Endothelial cell of umbilical vein (primary cell): ENCODE measurements at regions not wholly inside any gene's neighbourhood (a gene's known extent, or its start where the extent isn't known, plus 50 kb on each side); places are given as distances from the start of the nearest gene placed in this dataset.

Experiments
- BruUV-seq: library from RNA; stranded (reverse); fragments of 400-500 nt; replicated peaks from 2 replicates; lab custom pipeline; 2021; lab: Mats Ljungman, UMichigan
- CTCF ChIA-PET: fragments of 300-600, 350-600 bp; sonication (Branson Sonifier 250); formaldehyde crosslinking; loops from one replicate; lab custom pipeline; 2021; ENCODE audit warnings: antibody characterized with exemption, inconsistent platforms; lab: Charles Lee
- POLR2A ChIA-PET: fragments of 300-600, 350-600 bp; sonication (Branson Sonifier 250); formaldehyde crosslinking; loops from one replicate; lab custom pipeline; 2021; ENCODE audit warnings: antibody characterized with exemption, inconsistent platforms; lab: Charles Lee
- DNase-seq: peaks from one replicate; pipeline ENCODE4 v3.0.0-alpha.2; 2011; ENCODE audit warnings: low read depth, low spot score
- FAIRE-seq: peaks from 2 replicates; lab custom pipeline; 2011; peaks lifted over from hg19 to GRCh38; lab: Jason Lieb, UNC
- H2AFZ ChIP-seq: 2 replicates; pipeline ENCODE4 v1.6.0; 2012; ENCODE audit warnings: low read depth, low read length, control low read depth, inconsistent platforms
- H3K27ac ChIP-seq: 2 replicates; pipeline ENCODE4 v1.5.1; 2011; ENCODE audit warnings: low read depth, mild to moderate bottlenecking, control low read depth, low read length, moderate library complexity; ENCODE audit not compliant: insufficient read depth
- H3K27me3 ChIP-seq, 2 experiments: 2 replicates each; pipeline versions ENCODE4 v1.6.0 to v1.6.1; 2011; ENCODE audit warnings: low read length in 2 of 2, mixed read lengths in 1 of 2; ENCODE audit not compliant: control insufficient read depth in 2 of 2, insufficient read depth in 2 of 2
- H3K36me3 ChIP-seq, 2 experiments: 2 replicates in 1 of 2; 3 replicates in 1 of 2; pipeline ENCODE4 v1.5.1; 2011; ENCODE audit warnings: low read length in 2 of 2, mild to moderate bottlenecking in 1 of 2, moderate library complexity in 1 of 2; ENCODE audit not compliant: control insufficient read depth in 2 of 2, insufficient read depth in 2 of 2; ENCODE audit errors: extremely low read depth in 1 of 2
- H3K4me1 ChIP-seq: 3 replicates; pipeline ENCODE4 v1.5.1; 2011; ENCODE audit warnings: mild to moderate bottlenecking, low read length; ENCODE audit not compliant: control insufficient read depth, insufficient read depth; ENCODE audit errors: extremely low read depth
- H3K4me2 ChIP-seq: 2 replicates; pipeline ENCODE4 v1.6.1; 2011; ENCODE audit warnings: low read length, control low read depth, mixed read lengths; ENCODE audit not compliant: insufficient read depth
- H3K4me3 ChIP-seq, 3 experiments: fragments of 200-600 bp in 1 of 3; sonication (generic), shearing (Covaris generic) in 1 of 3; replicated peaks in 1 of 3; 2 replicates each; pipeline ENCODE4 v1.5.1; 2011 to 2016; ENCODE audit warnings: control low read depth in 3 of 3, low read length in 3 of 3, mild to moderate bottlenecking in 2 of 3, inconsistent platforms in 1 of 3, low read depth in 1 of 3, moderate library complexity in 1 of 3; ENCODE audit not compliant: insufficient read depth in 1 of 3
- H3K79me2 ChIP-seq: 2 replicates; pipeline ENCODE4 v1.6.0; 2012; ENCODE audit warnings: low read length, inconsistent platforms; ENCODE audit not compliant: control insufficient read depth, insufficient read depth
- H3K9ac ChIP-seq: replicated peaks from 2 replicates; pipeline ENCODE3; 2011; ENCODE audit warnings: low read length, control low read depth; ENCODE audit not compliant: insufficient read depth; ENCODE audit errors: extremely low read depth
- H3K9me1 ChIP-seq: replicated peaks from 3 replicates; pipeline ENCODE4 v1.6.0; 2011; ENCODE audit warnings: mild to moderate bottlenecking, low read length; ENCODE audit not compliant: control insufficient read depth, insufficient read depth; ENCODE audit errors: extremely low read depth
- H3K9me3 ChIP-seq: replicated peaks from 2 replicates; pipeline ENCODE4 v1.5.1; 2012; ENCODE audit warnings: low read length, inconsistent platforms; ENCODE audit not compliant: control insufficient read depth, insufficient read depth
- H4K20me1 ChIP-seq: replicated peaks from 2 replicates; pipeline ENCODE3; 2011; ENCODE audit warnings: mild to moderate bottlenecking, low read length; ENCODE audit not compliant: control insufficient read depth, insufficient read depth; ENCODE audit errors: extremely low read depth
- EZH2 ChIP-seq: IDR thresholded peaks from 2 replicates; pipeline ENCODE4 v1.6.1; 2012; ENCODE audit warnings: borderline replicate concordance, low read depth, mild to moderate bottlenecking, moderate library complexity, low read length, inconsistent platforms; ENCODE audit not compliant: severe bottlenecking
- FOS ChIP-seq: IDR thresholded peaks from 2 replicates; pipeline ENCODE4 v1.6.1; 2011; ENCODE audit warnings: mild to moderate bottlenecking, low read length, moderate library complexity, borderline replicate concordance; ENCODE audit not compliant: insufficient read depth
- GATA2 ChIP-seq: IDR thresholded peaks from 2 replicates; pipeline ENCODE4 v1.7.0; 2011; ENCODE audit warnings: low read depth, mild to moderate bottlenecking, moderate library complexity, mixed read lengths, low read length; ENCODE audit not compliant: insufficient read length, insufficient read depth
- JUN ChIP-seq: IDR thresholded peaks from 2 replicates; pipeline ENCODE4 v1.6.1; 2011; ENCODE audit warnings: borderline replicate concordance, low read depth; ENCODE audit not compliant: insufficient read length, insufficient read depth
- MYC ChIP-seq: IDR thresholded peaks from one replicate; pipeline ENCODE4 v1.6.1; 2011; ENCODE audit warnings: mild to moderate bottlenecking, low read depth, low read length
- POLR2A ChIP-seq: IDR thresholded peaks from 2 replicates; pipeline ENCODE4 v1.6.1; 2012; ENCODE audit warnings: low read depth, mild to moderate bottlenecking, control low read depth, low read length
- POLR2AphosphoS5 ChIP-seq: IDR thresholded peaks from 2 replicates; pipeline ENCODE4 v1.6.1; 2012; ENCODE audit warnings: low read depth, mild to moderate bottlenecking, control low read depth, low read length, moderate library complexity; ENCODE audit not compliant: insufficient read depth
- dilution Hi-C: fragments of 300-500 bp; cut with MboI; formaldehyde crosslinking; loops from one replicate; pipeline ENCODE4 v1.15.0; 2019; ENCODE audit warnings: low sequenced_read_pairs; ENCODE audit not compliant: extremely low pct_ligation_motif_present
- intact Hi-C: fragments of 100-400 bp; cut with micrococcal nuclease; formaldehyde crosslinking; loops from one replicate; pipeline ENCODE4 v1.10.0; 2022
- TF ChIP-seq, protein P1 (sequence below): IDR thresholded peaks from 2 replicates; pipeline ENCODE4 v1.6.1; 2011; ENCODE audit not compliant: insufficient read depth, insufficient read length
- TF ChIP-seq, protein P2 (sequence below), 2 donors: IDR thresholded peaks; 1 replicate in 1 of 2; 2 replicates in 1 of 2; pipeline ENCODE4 v1.5.1; 2011; ENCODE audit warnings: low read length in 2 of 2, mild to moderate bottlenecking in 2 of 2, moderate library complexity in 2 of 2, control low read depth in 1 of 2, inconsistent platforms in 1 of 2, low read depth in 1 of 2; ENCODE audit not compliant: insufficient read depth in 1 of 2; ENCODE audit errors: extremely low read depth in 1 of 2

- DNase-seq = no peak
- POLR2A ChIA-PET = no interaction called here
- CTCF ChIA-PET = no interaction called here
- dilution Hi-C loops = no loop called here
- no peak overlapping the region for H2AFZ ChIP-seq
- no peak overlapping the region for H3K4me3 ChIP-seq
- no TSS peak for BruUV-seq
- H3K4me2 ChIP-seq = no peak overlapping the region
- no peaks in the 10 kb centered on the region for H3K4me1 ChIP-seq
- no peaks in the 10 kb centered on the region for H3K9me3 ChIP-seq
- no peak for TF ChIP-seq POLR2AphosphoS5
- TF ChIP-seq POLR2A = no peak
- TF ChIP-seq JUN = no peak
- no peak for TF ChIP-seq EZH2
- TF ChIP-seq, protein P1, sequence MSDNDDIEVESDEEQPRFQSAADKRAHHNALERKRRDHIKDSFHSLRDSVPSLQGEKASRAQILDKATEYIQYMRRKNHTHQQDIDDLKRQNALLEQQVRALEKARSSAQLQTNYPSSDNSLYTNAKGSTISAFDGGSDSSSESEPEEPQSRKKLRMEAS = no peak
- no peak for TF ChIP-seq FOS
- no peak for TF ChIP-seq MYC
- no peak for TF ChIP-seq GATA2
- TF ChIP-seq, protein P2, sequence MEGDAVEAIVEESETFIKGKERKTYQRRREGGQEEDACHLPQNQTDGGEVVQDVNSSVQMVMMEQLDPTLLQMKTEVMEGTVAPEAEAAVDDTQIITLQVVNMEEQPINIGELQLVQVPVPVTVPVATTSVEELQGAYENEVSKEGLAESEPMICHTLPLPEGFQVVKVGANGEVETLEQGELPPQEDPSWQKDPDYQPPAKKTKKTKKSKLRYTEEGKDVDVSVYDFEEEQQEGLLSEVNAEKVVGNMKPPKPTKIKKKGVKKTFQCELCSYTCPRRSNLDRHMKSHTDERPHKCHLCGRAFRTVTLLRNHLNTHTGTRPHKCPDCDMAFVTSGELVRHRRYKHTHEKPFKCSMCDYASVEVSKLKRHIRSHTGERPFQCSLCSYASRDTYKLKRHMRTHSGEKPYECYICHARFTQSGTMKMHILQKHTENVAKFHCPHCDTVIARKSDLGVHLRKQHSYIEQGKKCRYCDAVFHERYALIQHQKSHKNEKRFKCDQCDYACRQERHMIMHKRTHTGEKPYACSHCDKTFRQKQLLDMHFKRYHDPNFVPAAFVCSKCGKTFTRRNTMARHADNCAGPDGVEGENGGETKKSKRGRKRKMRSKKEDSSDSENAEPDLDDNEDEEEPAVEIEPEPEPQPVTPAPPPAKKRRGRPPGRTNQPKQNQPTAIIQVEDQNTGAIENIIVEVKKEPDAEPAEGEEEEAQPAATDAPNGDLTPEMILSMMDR (IDR thresholded peaks at IDR 0.05; ENCODE audit: extremely low read depth in 1 of 2, insufficient read depth in 1 of 2, low read depth in 1 of 2, low read length in 2 of 2) = no peak
- no peaks in the 10 kb centered on the region for H3K9me1 ChIP-seq
- H3K27me3 ChIP-seq = no peaks in the 10 kb centered on the region
- intact Hi-C loops = no loop called here
- no peaks in the 10 kb centered on the region for H4K20me1 ChIP-seq
- H3K36me3 ChIP-seq = no peaks in the 10 kb centered on the region
- no peak overlapping the region for H3K9ac ChIP-seq
- no peak for FAIRE-seq
- H3K79me2 ChIP-seq = no peaks in the 10 kb centered on the region
- H3K27ac ChIP-seq = no peak overlapping the region
Observed at GRCh38 chr6:163974322-163974721, 559.8 kb downstream of the QKI start.
